ENCODE measurements at regions not wholly inside any gene's neighbourhood (a gene's known extent, or its start where the extent isn't known, plus 50 kb on each side); places are given as distances from the start of the nearest gene placed in this dataset.

GRCh38 chrX:145715641-145716138 is 101.9 kb upstream of the SLITRK2 start:
- Histone ChIP-seq H3K27me3 (ENCODE audit: control insufficient read depth, insufficient read depth, low read length) (no peaks in the 10 kb centered on the region), H3K9me3 (ENCODE audit: control insufficient read depth, low read depth, low read length) (no peaks in the 10 kb centered on the region), H3K36me3 (ENCODE audit: control insufficient read depth, insufficient read depth, low read length) (no peaks in the 10 kb centered on the region), H3K27ac (ENCODE audit: low read length) (no peak overlapping the region), H3K4me3 (ENCODE audit: low read length) (no peak overlapping the region), H3K4me1 (ENCODE audit: control insufficient read depth, insufficient read depth, low read length) (no peaks in the 10 kb centered on the region)
- no peak for DNase-seq
- no CpG with 5 or more reads among the region's 5 CpGs for WGBS (ENCODE audit: insufficient coverage, low lambda C conversion rate)

GRCh38 chrX:145716226-145716625 is 101.4 kb upstream of the SLITRK2 start:
- no CpG with 5 or more reads among the region's 2 CpGs for WGBS (ENCODE audit: insufficient coverage, low lambda C conversion rate)
- H3K36me3 ChIP-seq (ENCODE audit: control insufficient read depth, insufficient read depth, low read length), result no peaks in the 10 kb centered on the region
- H3K27ac ChIP-seq (ENCODE audit: low read length), result no peak overlapping the region
- H3K4me1 ChIP-seq (ENCODE audit: control insufficient read depth, insufficient read depth, low read length), result no peaks in the 10 kb centered on the region
- H3K4me3 ChIP-seq (ENCODE audit: low read length), result no peak overlapping the region
- H3K27me3 ChIP-seq (ENCODE audit: control insufficient read depth, insufficient read depth, low read length), result no peaks in the 10 kb centered on the region
- no peak for DNase-seq
- no peaks in the 10 kb centered on the region for H3K9me3 ChIP-seq (ENCODE audit: control insufficient read depth, low read depth, low read length)

GRCh38 chrX:145727476-145727875 is 90.2 kb upstream of the SLITRK2 start:
- Histone ChIP-seq H3K27me3 (ENCODE audit: control insufficient read depth, insufficient read depth, low read length) (no peaks in the 10 kb centered on the region), H3K4me3 (ENCODE audit: low read length) (no peak overlapping the region), H3K27ac (ENCODE audit: low read length) (no peak overlapping the region), H3K9me3 (ENCODE audit: control insufficient read depth, low read depth, low read length) (no peaks in the 10 kb centered on the region), H3K36me3 (ENCODE audit: control insufficient read depth, insufficient read depth, low read length) (no peaks in the 10 kb centered on the region), H3K4me1 (ENCODE audit: control insufficient read depth, insufficient read depth, low read length) (no peaks in the 10 kb centered on the region)
- no peak for DNase-seq
- WGBS (ENCODE audit: insufficient coverage, low lambda C conversion rate), result no CpG with 5 or more reads among the region's 5 CpGs

- Histone ChIP-seq H3K9me3 (ENCODE audit: control insufficient read depth, low read depth, low read length) (no peaks in the 10 kb centered on the region), H3K4me1 (ENCODE audit: control insufficient read depth, insufficient read depth, low read length) (no peaks in the 10 kb centered on the region), H3K4me3 (ENCODE audit: low read length) (no peak overlapping the region), H3K36me3 (ENCODE audit: control insufficient read depth, insufficient read depth, low read length) (no peaks in the 10 kb centered on the region), H3K27ac (ENCODE audit: low read length) (no peak overlapping the region), H3K27me3 (ENCODE audit: control insufficient read depth, insufficient read depth, low read length) (no peaks in the 10 kb centered on the region)
- no CpG with 5 or more reads among the region's 6 CpGs for WGBS (ENCODE audit: insufficient coverage, low lambda C conversion rate)
- DNase-seq, result no peak
Measured at GRCh38 chrX:145729635-145730034, 88.0 kb upstream of the SLITRK2 start.

GRCh38 chrX:145735036-145735435 is 82.6 kb upstream of the SLITRK2 start:
- no peaks in the 10 kb centered on the region for H3K9me3 ChIP-seq (ENCODE audit: control insufficient read depth, low read depth, low read length)
- WGBS (ENCODE audit: insufficient coverage, low lambda C conversion rate), result no CpG with 5 or more reads among the region's 1 CpG
- no peaks in the 10 kb centered on the region for H3K27me3 ChIP-seq (ENCODE audit: control insufficient read depth, insufficient read depth, low read length)
- H3K27ac ChIP-seq (ENCODE audit: low read length), result no peak overlapping the region
- H3K4me1 ChIP-seq (ENCODE audit: control insufficient read depth, insufficient read depth, low read length), result no peaks in the 10 kb centered on the region
- H3K36me3 ChIP-seq (ENCODE audit: control insufficient read depth, insufficient read depth, low read length), result no peaks in the 10 kb centered on the region
- no peak for DNase-seq
- H3K4me3 ChIP-seq (ENCODE audit: low read length), result no peak overlapping the region

GRCh38 chrX:145751943-145752342 is 65.7 kb upstream of the SLITRK2 start:
- no peaks in the 10 kb centered on the region for H3K4me1 ChIP-seq (ENCODE audit: control insufficient read depth, insufficient read depth, low read length)
- WGBS (ENCODE audit: insufficient coverage, low lambda C conversion rate), result no CpG with 5 or more reads among the region's 2 CpGs

More at GRCh38 chrX:145751943-145752342, 65.7 kb upstream of the SLITRK2 start:
- Histone ChIP-seq H3K27ac (ENCODE audit: low read length) (no peak overlapping the region), H3K9me3 (ENCODE audit: control insufficient read depth, low read depth, low read length) (no peaks in the 10 kb centered on the region), H3K36me3 (ENCODE audit: control insufficient read depth, insufficient read depth, low read length) (no peaks in the 10 kb centered on the region), H3K27me3 (ENCODE audit: control insufficient read depth, insufficient read depth, low read length) (no peaks in the 10 kb centered on the region), H3K4me3 (ENCODE audit: low read length) (no peak overlapping the region)
- no peak for DNase-seq
